Ectodermal cell (in vitro differentiated cells): ENCODE measurements at regions not wholly inside any gene's neighbourhood (a gene's known extent, or its start where the extent isn't known, plus 50 kb on each side); places are given as distances from the start of the nearest gene placed in this dataset.
"Not testable (repeated sequence)": the region's sequence is repeated elsewhere in the genome, so short reads cannot be mapped to it uniquely, and the experiment has no call there.

Source experiments
- H3K27ac ChIP-seq: 2 replicates; pipeline ENCODE4 v1.7.0; 2013; ENCODE audit warnings: mild to moderate bottlenecking, low read depth, low read length; ENCODE audit not compliant: insufficient read depth, poor library complexity, severe bottlenecking
- H3K27me3 ChIP-seq: 2 replicates; pipeline ENCODE4 v1.7.0; 2013; ENCODE audit warnings: mild to moderate bottlenecking, low read length; ENCODE audit not compliant: insufficient read depth, control insufficient read depth, poor library complexity, severe bottlenecking
- H3K36me3 ChIP-seq: one replicate; pipeline ENCODE4 v1.7.0; 2013; ENCODE audit warnings: low read length; ENCODE audit not compliant: control insufficient read depth, insufficient read depth
- H3K4me1 ChIP-seq: one replicate; pipeline ENCODE4 v1.7.0; 2013; ENCODE audit warnings: low read length; ENCODE audit not compliant: control insufficient read depth, insufficient read depth
- H3K4me3 ChIP-seq: 2 replicates; pipeline ENCODE4 v1.7.0; 2013; ENCODE audit warnings: low read depth, low read length, control low read depth; ENCODE audit not compliant: insufficient read depth
- H3K9me3 ChIP-seq: 2 replicates; pipeline ENCODE4 v1.7.0; 2013; ENCODE audit warnings: mild to moderate bottlenecking, low read length, moderate library complexity; ENCODE audit not compliant: control insufficient read depth
- WGBS, 2 experiments: methylation state at CpG; one replicate each; pipeline ENCODE4 v1.1.7; 2013; ENCODE audit warnings: missing lambda C conversion rate in 2 of 2; 5-methylcytosine and 5-hydroxymethylcytosine counted together

- Histone ChIP-seq H3K4me3 (no peak overlapping the region), H3K27me3 (no peaks in the 10 kb centered on the region), H3K36me3 (no peaks in the 10 kb centered on the region), H3K27ac (no peak overlapping the region), H3K9me3 (no peaks in the 10 kb centered on the region), H3K4me1 (no peaks in the 10 kb centered on the region)
- 52 to 55% methylated on average over 3 of the region's 3 CpGs for WGBS, 2 experiments
Observed at GRCh38 chr5:119966028-119966427, 336.7 kb downstream of the FAM170A start.

- Histone ChIP-seq H3K4me1 (no peaks in the 10 kb centered on the region), H3K27me3 (no peaks in the 10 kb centered on the region), H3K4me3 (no peak overlapping the region), H3K36me3 (no peaks in the 10 kb centered on the region), H3K9me3 (no peaks in the 10 kb centered on the region), H3K27ac (no peak overlapping the region)
- WGBS, 2 experiments: 92 to 100% methylated on average over 1 to 2 of the region's 2 CpGs
Observed at GRCh38 chr5:119968690-119969089, 339.3 kb downstream of the FAM170A start.

- H3K27me3 ChIP-seq, H3K9me3 ChIP-seq, H3K27ac ChIP-seq, H3K36me3 ChIP-seq, H3K4me1 ChIP-seq, H3K4me3 ChIP-seq: not testable (repeated sequence)
- WGBS, 2 experiments: 93 to 95% methylated on average over 7 of the region's 7 CpGs
Observed at GRCh38 chr5:119987077-119987476, 357.7 kb downstream of the FAM170A start.

- H3K36me3 ChIP-seq: no peaks in the 10 kb centered on the region
- H3K4me1 ChIP-seq: no peaks in the 10 kb centered on the region
- no peak overlapping the region for H3K4me3 ChIP-seq
- H3K27me3 ChIP-seq: no peaks in the 10 kb centered on the region
- no peak overlapping the region for H3K27ac ChIP-seq
- no peaks in the 10 kb centered on the region for H3K9me3 ChIP-seq
- WGBS, 2 experiments: 90 to 98% methylated on average over 3 of the region's 3 CpGs
Observed at GRCh38 chr5:119991625-119992024, 362.3 kb downstream of the FAM170A start.

- H3K36me3 ChIP-seq: no peaks in the 10 kb centered on the region
- no peaks in the 10 kb centered on the region for H3K27me3 ChIP-seq
- no peaks in the 10 kb centered on the region for H3K4me1 ChIP-seq
- no peak overlapping the region for H3K27ac ChIP-seq
- WGBS, 2 experiments: 89 to 95% methylated on average over 2 of the region's 2 CpGs
- no peaks in the 10 kb centered on the region for H3K9me3 ChIP-seq
- no peak overlapping the region for H3K4me3 ChIP-seq
Observed at GRCh38 chr5:119996128-119996527, 366.8 kb downstream of the FAM170A start.

GRCh38 chr5:120007598-120007997, 378.2 kb downstream of the FAM170A start:
- Histone ChIP-seq H3K27ac (no peak overlapping the region), H3K27me3 (no peaks in the 10 kb centered on the region), H3K4me1 (no peaks in the 10 kb centered on the region), H3K36me3 (no peaks in the 10 kb centered on the region), H3K9me3 (no peaks in the 10 kb centered on the region), H3K4me3 (no peak overlapping the region)
- WGBS, 2 experiments: 89 to 94% methylated on average over 4 of the region's 4 CpGs

- no peaks in the 10 kb centered on the region for H3K36me3 ChIP-seq
- no peak overlapping the region for H3K4me3 ChIP-seq
- H3K9me3 ChIP-seq: no peaks in the 10 kb centered on the region
- no peaks in the 10 kb centered on the region for H3K4me1 ChIP-seq
- no peak overlapping the region for H3K27ac ChIP-seq
- 92 to 100% methylated on average over 1 of the region's 1 CpG for WGBS, 2 experiments
- H3K27me3 ChIP-seq: no peaks in the 10 kb centered on the region
Observed at GRCh38 chr5:120012431-120012830, 383.1 kb downstream of the FAM170A start.

GRCh38 chr5:120014535-120014934, 385.2 kb downstream of the FAM170A start:
- H3K27ac ChIP-seq: no peak overlapping the region
- H3K9me3 ChIP-seq: no peaks in the 10 kb centered on the region
- no peaks in the 10 kb centered on the region for H3K27me3 ChIP-seq
- 92 to 100% methylated on average over 1 to 3 of the region's 3 CpGs for WGBS, 2 experiments
- H3K4me3 ChIP-seq: no peak overlapping the region
- no peaks in the 10 kb centered on the region for H3K36me3 ChIP-seq
- no peaks in the 10 kb centered on the region for H3K4me1 ChIP-seq

- Histone ChIP-seq H3K9me3 (no peaks in the 10 kb centered on the region), H3K4me1 (no peaks in the 10 kb centered on the region), H3K27me3 (no peaks in the 10 kb centered on the region), H3K27ac (no peak overlapping the region), H3K36me3 (no peaks in the 10 kb centered on the region), H3K4me3 (no peak overlapping the region)
- 92 to 100% methylated on average over 1 to 2 of the region's 2 CpGs for WGBS, 2 experiments
Observed at GRCh38 chr5:120016717-120017382, 387.5 kb downstream of the FAM170A start.

- no peaks in the 10 kb centered on the region for H3K9me3 ChIP-seq
- H3K27me3 ChIP-seq: no peaks in the 10 kb centered on the region
- H3K27ac ChIP-seq: no peak overlapping the region
- H3K4me1 ChIP-seq: no peaks in the 10 kb centered on the region
- no peak overlapping the region for H3K4me3 ChIP-seq
- no peaks in the 10 kb centered on the region for H3K36me3 ChIP-seq
Observed at GRCh38 chr5:120017513-120017912, 388.2 kb downstream of the FAM170A start.

GRCh38 chr5:120035181-120035580, 405.8 kb downstream of the FAM170A start:
- H3K27ac ChIP-seq: no peak overlapping the region
- no peaks in the 10 kb centered on the region for H3K36me3 ChIP-seq
- no peaks in the 10 kb centered on the region for H3K4me1 ChIP-seq

More at GRCh38 chr5:120035181-120035580, 405.8 kb downstream of the FAM170A start:
- Histone ChIP-seq H3K9me3 (no peaks in the 10 kb centered on the region), H3K27me3 (no peaks in the 10 kb centered on the region), H3K4me3 (no peak overlapping the region)
